ENCODE measurements at regions not wholly inside any gene's neighbourhood (a gene's known extent, or its start where the extent isn't known, plus 50 kb on each side); places are given as distances from the start of the nearest gene placed in this dataset.

GRCh38 chr12:4206470-4206869, 67.1 kb upstream of the CCND2 start:
- ChIA-PET RAD21 (ENCODE audit: low non-redundant PET in 1 of 2, low total read pairs in 2 of 2, uncharacterized antibody in 2 of 2, unreplicated experiment in 2 of 2) (no interaction called here), POLR2A (no interaction called here), CTCF (no interaction called here)
- no peak for TF ChIP-seq FOSL1 (IDR thresholded peaks at IDR 0.05; ENCODE audit: low read depth)
- TF ChIP-seq TCF7L2 (IDR thresholded peaks at IDR 0.05; ENCODE audit: borderline replicate concordance, extremely low read depth, insufficient read depth, insufficient read length) = no peak
- TF ChIP-seq CBX3 (IDR thresholded peaks at IDR 0.05; ENCODE audit: low read depth) = no peak
- no peak for TF ChIP-seq EZH2phosphoT487 (IDR thresholded peaks at IDR 0.05; ENCODE audit: borderline replicate concordance)
- no peak for TF ChIP-seq RAD21 (IDR thresholded peaks at IDR 0.05; ENCODE audit: low read depth)
- TF ChIP-seq, protein P1, sequence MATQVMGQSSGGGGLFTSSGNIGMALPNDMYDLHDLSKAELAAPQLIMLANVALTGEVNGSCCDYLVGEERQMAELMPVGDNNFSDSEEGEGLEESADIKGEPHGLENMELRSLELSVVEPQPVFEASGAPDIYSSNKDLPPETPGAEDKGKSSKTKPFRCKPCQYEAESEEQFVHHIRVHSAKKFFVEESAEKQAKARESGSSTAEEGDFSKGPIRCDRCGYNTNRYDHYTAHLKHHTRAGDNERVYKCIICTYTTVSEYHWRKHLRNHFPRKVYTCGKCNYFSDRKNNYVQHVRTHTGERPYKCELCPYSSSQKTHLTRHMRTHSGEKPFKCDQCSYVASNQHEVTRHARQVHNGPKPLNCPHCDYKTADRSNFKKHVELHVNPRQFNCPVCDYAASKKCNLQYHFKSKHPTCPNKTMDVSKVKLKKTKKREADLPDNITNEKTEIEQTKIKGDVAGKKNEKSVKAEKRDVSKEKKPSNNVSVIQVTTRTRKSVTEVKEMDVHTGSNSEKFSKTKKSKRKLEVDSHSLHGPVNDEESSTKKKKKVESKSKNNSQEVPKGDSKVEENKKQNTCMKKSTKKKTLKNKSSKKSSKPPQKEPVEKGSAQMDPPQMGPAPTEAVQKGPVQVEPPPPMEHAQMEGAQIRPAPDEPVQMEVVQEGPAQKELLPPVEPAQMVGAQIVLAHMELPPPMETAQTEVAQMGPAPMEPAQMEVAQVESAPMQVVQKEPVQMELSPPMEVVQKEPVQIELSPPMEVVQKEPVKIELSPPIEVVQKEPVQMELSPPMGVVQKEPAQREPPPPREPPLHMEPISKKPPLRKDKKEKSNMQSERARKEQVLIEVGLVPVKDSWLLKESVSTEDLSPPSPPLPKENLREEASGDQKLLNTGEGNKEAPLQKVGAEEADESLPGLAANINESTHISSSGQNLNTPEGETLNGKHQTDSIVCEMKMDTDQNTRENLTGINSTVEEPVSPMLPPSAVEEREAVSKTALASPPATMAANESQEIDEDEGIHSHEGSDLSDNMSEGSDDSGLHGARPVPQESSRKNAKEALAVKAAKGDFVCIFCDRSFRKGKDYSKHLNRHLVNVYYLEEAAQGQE (IDR thresholded peaks at IDR 0.05; ENCODE audit: low read depth) = no peak
- TF ChIP-seq POLR2AphosphoS5 (IDR thresholded peaks at IDR 0.05; ENCODE audit: low read depth, low read length) = no peak
- TF ChIP-seq, protein P2, sequence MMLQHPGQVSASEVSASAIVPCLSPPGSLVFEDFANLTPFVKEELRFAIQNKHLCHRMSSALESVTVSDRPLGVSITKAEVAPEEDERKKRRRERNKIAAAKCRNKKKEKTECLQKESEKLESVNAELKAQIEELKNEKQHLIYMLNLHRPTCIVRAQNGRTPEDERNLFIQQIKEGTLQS (IDR thresholded peaks at IDR 0.05) = no peak
- TF ChIP-seq EGR1 (IDR thresholded peaks at IDR 0.05; ENCODE audit: low read depth) = no peak
- no peak for TF ChIP-seq SP1 (IDR thresholded peaks at IDR 0.05; ENCODE audit: low read depth)
- TF ChIP-seq ZBTB33 (IDR thresholded peaks at IDR 0.05; ENCODE audit: extremely low read depth, insufficient replicate concordance, low read length) = no peak
- no peak for TF ChIP-seq EZH2 (IDR thresholded peaks at IDR 0.05)
- no peak for TF ChIP-seq JUND (IDR thresholded peaks at IDR 0.05)
- Histone ChIP-seq H3K79me2 (ENCODE audit: insufficient read depth, low read length) (no peaks in the 10 kb centered on the region), H2AFZ (ENCODE audit: low read depth, low read length, poor library complexity, severe bottlenecking) (no peak overlapping the region), H3K27ac (ENCODE audit: low read depth, low read length) (no peak overlapping the region), H3K9ac (ENCODE audit: low read length) (no peak overlapping the region), H3K27me3 (ENCODE audit: insufficient read depth, low read length) (peaks cover 70% of the 10 kb centered on the region), H3K9me2 (ENCODE audit: insufficient read depth) (no peaks in the 10 kb centered on the region), H4K20me1 (ENCODE audit: insufficient read depth) (no peaks in the 10 kb centered on the region), H3K36me3 (ENCODE audit: control insufficient read depth in 1 of 2, insufficient read depth in 2 of 2, low read length in 2 of 2) (no peaks in the 10 kb centered on the region), H3K4me2 (ENCODE audit: low read length) (no peak overlapping the region), H3K9me3 (ENCODE audit: control insufficient read depth in 1 of 2, insufficient read depth in 1 of 2, low read depth in 1 of 2, low read length in 2 of 2) (no peaks in the 10 kb centered on the region), H3K4me1 (ENCODE audit: control insufficient read depth in 1 of 2, insufficient read depth in 2 of 2, low read length in 2 of 2) (no peaks in the 10 kb centered on the region), H3K4me3 (replicated peaks in 1 of 2; ENCODE audit: low read depth in 1 of 2, low read length in 2 of 2) (no peak overlapping the region)
- BruUV-seq (replicated peaks) = no TSS peak
- DNase-seq (ENCODE audit: low read depth, low spot score) (no peak), ATAC-seq (no peak)
- intact Hi-C loops (cut with micrococcal nuclease) = no loop called here

Data from HCT116 (cell line).